Upper lobe of left lung (tissue), 6 donors: ENCODE measurements at regions not wholly inside any gene's neighbourhood (a gene's known extent, or its start where the extent isn't known, plus 50 kb on each side); places are given as distances from the start of the nearest gene placed in this dataset.

ENCODE experiments used
- ATAC-seq, 2 donors: fragments of 200-7000 bp; cut with Tn5 transposase; one replicate each; pipeline ENCODE4 v1.9.1; 2022; ENCODE audit warnings: mild to moderate bottlenecking in 2 of 2, moderate library complexity in 2 of 2; ENCODE audit not compliant: low FRiP score in 2 of 2
- DNase-seq, 2 donors: peaks; one replicate each; pipeline ENCODE4 v3.0.0-alpha.2; 2019 to 2020
- H3K27ac ChIP-seq, 4 donors: fragments of 200-600 bp; sonication (generic); one replicate each; pipeline ENCODE4 v1.5.1; 2016 to 2019
- H3K27me3 ChIP-seq, 4 donors: fragments of 200-600 bp; sonication (generic); one replicate each; pipeline ENCODE4 v1.5.1; 2017 to 2019
- H3K36me3 ChIP-seq, 4 donors: fragments of 200-600 bp; sonication (generic); one replicate each; pipeline ENCODE4 v1.5.1; 2016 to 2019
- H3K4me1 ChIP-seq, 4 donors: fragments of 200-600 bp; sonication (generic); one replicate each; pipeline ENCODE4 v1.5.1; 2018 to 2019
- H3K4me3 ChIP-seq, 4 donors: fragments of 200-600 bp; sonication (generic); one replicate each; pipeline ENCODE4 v1.5.1; 2017 to 2019; ENCODE audit warnings: mild to moderate bottlenecking in 2 of 4, moderate library complexity in 1 of 4
- H3K9me3 ChIP-seq, 4 donors: fragments of 200-600 bp; sonication (generic); one replicate each; pipeline ENCODE4 v1.5.1; 2018 to 2019
- EP300 ChIP-seq, 4 donors: sonication (generic); formaldehyde crosslinking; IDR thresholded peaks; one replicate each; pipeline ENCODE4 v1.5.1; 2017; ENCODE audit warnings: antibody characterized with exemption in 4 of 4, control low read depth in 2 of 4
- POLR2A ChIP-seq, 4 donors: fragments of 450-650 bp; IDR thresholded peaks; one replicate each; pipeline ENCODE4 v1.5.1; 2016 to 2017; ENCODE audit warnings: antibody characterized with exemption in 4 of 4, mild to moderate bottlenecking in 2 of 4
- POLR2AphosphoS5 ChIP-seq, 2 donors: sonication (generic); formaldehyde crosslinking; IDR thresholded peaks; one replicate each; pipeline ENCODE4 v1.5.1; 2017; ENCODE audit warnings: antibody characterized with exemption in 2 of 2
- WGBS, 2 donors: methylation state at CpG; one replicate each; pipeline ENCODE4 v1.1.5; 2017 to 2018; 5-methylcytosine and 5-hydroxymethylcytosine counted together
- TF ChIP-seq, protein P1 (sequence below), 6 experiments: fragments of 450-650 bp in 4 of 6; fragments of 200-600 bp in 2 of 6; sonication (generic) in 2 of 6; IDR thresholded peaks; one replicate each; pipeline ENCODE4 v1.5.1; 2016 to 2019; ENCODE audit warnings: antibody characterized with exemption in 6 of 6
- donor health status: DM: no; HTN: no; CAD: no; lungs with moderate emphysema.
- donor health status: DM: no; HTN: yes; CAD: no; lungs with severe emphysema.

DNA sequence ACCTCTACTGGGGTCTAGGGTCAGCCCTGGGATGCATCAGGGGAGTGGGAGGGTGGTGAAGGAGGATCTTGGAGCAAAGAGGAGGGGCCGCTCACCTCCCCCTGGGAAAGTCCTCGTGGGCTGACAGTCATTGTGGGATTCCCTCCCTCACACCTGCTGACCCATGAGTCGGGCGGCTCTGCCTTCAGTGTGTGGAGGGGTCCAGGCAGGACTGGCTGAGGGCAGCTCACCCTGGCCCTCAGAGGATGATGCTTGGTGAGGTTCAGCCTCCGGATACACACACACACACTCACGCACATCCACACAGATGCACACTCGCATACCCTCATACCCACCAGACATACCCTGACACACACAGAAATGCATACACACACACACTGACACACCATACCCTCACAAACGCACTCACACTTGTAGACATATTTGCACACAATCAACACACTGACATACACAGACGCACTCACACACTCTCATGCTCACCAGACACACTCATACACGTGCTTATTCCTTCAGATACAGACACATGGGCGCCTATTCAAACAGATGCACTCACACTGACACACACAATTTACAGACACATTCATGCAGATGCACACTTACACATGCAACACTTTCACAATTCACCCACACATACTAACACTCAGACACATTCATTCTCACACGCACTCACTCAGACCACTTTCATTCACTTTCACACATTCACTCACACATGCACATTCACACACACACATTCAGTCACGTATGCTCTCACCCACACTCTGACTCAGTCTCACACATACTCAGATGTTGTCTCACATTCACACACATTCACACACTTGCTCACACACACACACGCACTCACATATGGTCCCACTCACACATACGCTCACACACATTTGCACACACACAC is 105.1 kb upstream of the RPL38 start:
- TF ChIP-seq EP300 (IDR thresholded peaks at IDR 0.05) (no peak), POLR2A (IDR thresholded peaks at IDR 0.05) (no peak), POLR2AphosphoS5 (IDR thresholded peaks at IDR 0.05) (no peak)
- TF ChIP-seq, protein P1, sequence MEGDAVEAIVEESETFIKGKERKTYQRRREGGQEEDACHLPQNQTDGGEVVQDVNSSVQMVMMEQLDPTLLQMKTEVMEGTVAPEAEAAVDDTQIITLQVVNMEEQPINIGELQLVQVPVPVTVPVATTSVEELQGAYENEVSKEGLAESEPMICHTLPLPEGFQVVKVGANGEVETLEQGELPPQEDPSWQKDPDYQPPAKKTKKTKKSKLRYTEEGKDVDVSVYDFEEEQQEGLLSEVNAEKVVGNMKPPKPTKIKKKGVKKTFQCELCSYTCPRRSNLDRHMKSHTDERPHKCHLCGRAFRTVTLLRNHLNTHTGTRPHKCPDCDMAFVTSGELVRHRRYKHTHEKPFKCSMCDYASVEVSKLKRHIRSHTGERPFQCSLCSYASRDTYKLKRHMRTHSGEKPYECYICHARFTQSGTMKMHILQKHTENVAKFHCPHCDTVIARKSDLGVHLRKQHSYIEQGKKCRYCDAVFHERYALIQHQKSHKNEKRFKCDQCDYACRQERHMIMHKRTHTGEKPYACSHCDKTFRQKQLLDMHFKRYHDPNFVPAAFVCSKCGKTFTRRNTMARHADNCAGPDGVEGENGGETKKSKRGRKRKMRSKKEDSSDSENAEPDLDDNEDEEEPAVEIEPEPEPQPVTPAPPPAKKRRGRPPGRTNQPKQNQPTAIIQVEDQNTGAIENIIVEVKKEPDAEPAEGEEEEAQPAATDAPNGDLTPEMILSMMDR (IDR thresholded peaks at IDR 0.05): no peak
- H3K27ac ChIP-seq: no peak overlapping the region
- H3K4me3 ChIP-seq: no peak overlapping the region
- 86 to 87% methylated on average over 15 of the region's 15 CpGs for WGBS, 2 donors
- no peaks in the 10 kb centered on the region for H3K4me1 ChIP-seq
- H3K27me3 ChIP-seq: no peaks in the 10 kb centered on the region
- no peaks in the 10 kb centered on the region for H3K9me3 ChIP-seq
- ATAC-seq (no peak), DNase-seq (no peak)
- H3K36me3 ChIP-seq: no peaks in the 10 kb centered on the region

- Histone ChIP-seq H3K4me1 (no peaks in the 10 kb centered on the region), H3K9me3 (no peaks in the 10 kb centered on the region), H3K36me3 (no peaks in the 10 kb centered on the region), H3K27me3 (no peaks in the 10 kb centered on the region), H3K4me3 (no peak overlapping the region), H3K27ac (no peak overlapping the region)
- 59 to 69% methylated on average over 13 to 16 of the region's 16 CpGs for WGBS, 2 donors
- TF ChIP-seq POLR2A (IDR thresholded peaks at IDR 0.05) (no peak), POLR2AphosphoS5 (IDR thresholded peaks at IDR 0.05) (no peak), EP300 (IDR thresholded peaks at IDR 0.05) (no peak)
- TF ChIP-seq, protein P1 (IDR thresholded peaks at IDR 0.05): no peak
- no peak for ATAC-seq
- no peak for DNase-seq
Measured at GRCh38 chr17:74099442-74100340, 103.8 kb upstream of the RPL38 start.

- Histone ChIP-seq H3K4me3 (no peak overlapping the region), H3K36me3 (no peaks in the 10 kb centered on the region), H3K4me1 (no peaks in the 10 kb centered on the region), H3K27ac (no peak overlapping the region), H3K27me3 (peaks cover 0 to 5% (median 0%) of the 10 kb centered on the region in 4 donors), H3K9me3 (no peaks in the 10 kb centered on the region)
- no peak for ATAC-seq
- no peak for DNase-seq
- WGBS, 2 donors: 86 to 90% methylated on average over 5 of the region's 5 CpGs
- TF ChIP-seq POLR2A (IDR thresholded peaks at IDR 0.05) (no peak), POLR2AphosphoS5 (IDR thresholded peaks at IDR 0.05) (no peak), EP300 (IDR thresholded peaks at IDR 0.05) (no peak)
- TF ChIP-seq, protein P1 (IDR thresholded peaks at IDR 0.05): no peak
Measured at GRCh38 chr17:74104921-74105320, 98.6 kb upstream of the RPL38 start.

DNA sequence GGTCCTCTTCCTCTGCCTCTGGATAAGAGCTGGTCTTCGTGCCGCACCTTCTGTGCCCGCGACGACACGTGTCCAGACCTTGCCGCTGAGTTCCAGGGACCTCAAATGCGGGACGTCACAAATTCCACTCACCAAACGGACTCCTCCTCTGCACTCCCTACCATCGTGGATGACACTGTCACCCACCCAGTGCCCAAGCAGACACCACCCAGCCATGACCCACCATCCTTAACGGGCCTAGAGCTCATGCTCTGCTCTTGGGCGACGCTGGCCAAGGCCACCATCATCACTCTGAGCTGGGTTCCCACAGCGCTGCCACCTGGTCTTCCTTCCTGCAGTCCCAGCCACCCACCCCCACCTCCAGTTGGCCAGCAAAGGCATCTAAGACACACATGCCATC is 96.4 kb upstream of the RPL38 start:
- 89 to 93% methylated on average over 14 to 15 of the region's 15 CpGs for WGBS, 2 donors
- peaks cover 0 to 5% (median 0%) of the 10 kb centered on the region in 4 donors for H3K27me3 ChIP-seq
- DNase-seq (no peak), ATAC-seq (peak in 1 of 2 donors; percentile 54)
- H3K4me1 ChIP-seq: no peaks in the 10 kb centered on the region
- TF ChIP-seq POLR2AphosphoS5 (IDR thresholded peaks at IDR 0.05): no peak
- no peak for TF ChIP-seq EP300 (IDR thresholded peaks at IDR 0.05)
- TF ChIP-seq, protein P1 (IDR thresholded peaks at IDR 0.05): no peak
- no peaks in the 10 kb centered on the region for H3K9me3 ChIP-seq
- H3K4me3 ChIP-seq: no peak overlapping the region
- no peaks in the 10 kb centered on the region for H3K36me3 ChIP-seq
- H3K27ac ChIP-seq: no peak overlapping the region
